ENCODE measurements at regions not wholly inside any gene's neighbourhood (a gene's known extent, or its start where the extent isn't known, plus 50 kb on each side); places are given as distances from the start of the nearest gene placed in this dataset.
A peak's percentile ranks its signal among the peaks of the same experiment; 100 is the strongest.

GRCh38 chr12:47397664-47398281, 308.1 kb downstream of the RPAP3 start:
- Histone ChIP-seq H3K23ac (ENCODE audit: low read depth, low read length) (no peak overlapping the region), H4K20me1 (ENCODE audit: insufficient read depth, low read length) (no peaks in the 10 kb centered on the region), H3K18ac (ENCODE audit: low read depth, low read length) (no peak overlapping the region), H3K56ac (ENCODE audit: extremely low read depth, insufficient read depth, low read length) (no peak overlapping the region), H3K4me2 (ENCODE audit: low read depth, low read length) (no peak overlapping the region), H3K36me3 (ENCODE audit: control insufficient read depth, insufficient read depth, low read length) (no peaks in the 10 kb centered on the region), H3K4me1 (ENCODE audit: control insufficient read depth, insufficient read depth, low read length) (peaks cover 4% of the 10 kb centered on the region; the same call in 1 of the 2 replicates), H3K4ac (ENCODE audit: low read depth, low read length) (no peak overlapping the region), H4K5ac (ENCODE audit: low read depth, low read length) (no peak overlapping the region), H2BK120ac (ENCODE audit: low read depth, low read length) (no peak overlapping the region), H3K27ac (ENCODE audit: insufficient read depth, low read length) (no peak overlapping the region), H4K91ac (ENCODE audit: insufficient read depth, low read depth, low read length) (peak overlapping the region; percentile 63), H2BK5ac (ENCODE audit: low read depth, low read length, poor library complexity, severe bottlenecking) (no peak overlapping the region), H2AK5ac (ENCODE audit: low read depth, low read length) (no peak overlapping the region), H2BK15ac (ENCODE audit: low read depth, low read length) (0 out of 3 replicates have a peak overlapping the region, but pooled peaks have one; percentile 38), H2AFZ (replicated peaks; ENCODE audit: low read length, poor library complexity) (peak overlapping the region; percentile 68), H3K9me1 (ENCODE audit: insufficient read depth, low read length) (0 out of 2 replicates have a peak, but pooled peaks cover 3% of the 10 kb centered on the region), H3K79me1 (ENCODE audit: low read depth in 1 of 2, low read length in 2 of 2) (no peaks in the 10 kb centered on the region), H4K8ac (ENCODE audit: low read depth in 2 of 2, low read length in 2 of 2) (no peak overlapping the region; a peak in 1 of 4 replicates), H3K9me3 (ENCODE audit: control insufficient read depth, insufficient read depth, low read length) (peaks cover 5% of the 10 kb centered on the region; the same call in 1 of the 2 replicates), H2BK20ac (ENCODE audit: low read depth, low read length) (0 out of 2 replicates have a peak overlapping the region, but pooled peaks have one; percentile 24), H3K27me3 (ENCODE audit: control insufficient read depth, insufficient read depth, low read length) (no peaks in the 10 kb centered on the region), H3K4me3 (ENCODE audit: insufficient read depth, low read depth, low read length) (no peak overlapping the region), H3K14ac (replicated peaks; ENCODE audit: low read depth, low read length) (no peak overlapping the region), H2AK9ac (replicated peaks; ENCODE audit: low read depth, low read length, poor library complexity) (peak overlapping the region; percentile 37), H3K9ac (ENCODE audit: low read depth, low read length) (no peak overlapping the region)
- WGBS, 2 experiments (ENCODE audit: extremely low coverage in 2 of 2, insufficient read length in 1 of 2), result no CpG with 5 or more reads among the region's 4 CpGs
- BruUV-seq (replicated peaks), result no TSS peak
- CTCF ChIA-PET, result interaction anchor here (0.5 to 1.2 kb wide), 7 partner anchors 16 to 966 kb away, joined by 3 to 8 read pairs (median 4); partner anchors contain the start of gene PCED1B
- peak; percentile 76 for DNase-seq
- peak; percentile 80 for ATAC-seq (ENCODE audit: low read depth)
- intact Hi-C loops (cut with micrococcal nuclease) (loop anchor here (1.0 to 5.0 kb wide), 3 partner anchors 91 to 365 kb away; no protein-coding TSS in a partner anchor), dilution Hi-C loops (cut with HindIII; ENCODE audit: low sequenced_read_pairs, unreplicated experiment) (no loop called here), in situ Hi-C loops (cut with MboI; ENCODE audit: low sequenced_read_pairs) (loop anchor here (5.0 to 10.0 kb wide), 2 partner anchors 323 to 365 kb away; partner anchors contain the start of genes AMIGO2 and PCED1B)
- POLR2A ChIA-PET (ENCODE audit: unreplicated experiment), result interaction anchor here (0.9 kb wide), 1 partner anchor 874 kb away, joined by 3 read pairs; no protein-coding TSS in a partner anchor
- TF ChIP-seq MXI1 (IDR thresholded peaks at IDR 0.05; ENCODE audit: borderline replicate concordance, low read depth, low read length), result no peak
- no peak for TF ChIP-seq RFX5 (IDR thresholded peaks at IDR 0.05; ENCODE audit: low read depth, low read length)
- TF ChIP-seq NFE2L2 (IDR thresholded peaks at IDR 0.05; ENCODE audit: low read depth, low read length), result no peak
- no peak for TF ChIP-seq ELK1 (IDR thresholded peaks at IDR 0.05; ENCODE audit: borderline replicate concordance, low read depth, low read length)
- no peak for TF ChIP-seq CHD1 (IDR thresholded peaks at IDR 0.05; ENCODE audit: low read depth, low read length)
- no peak for TF ChIP-seq MAZ (IDR thresholded peaks at IDR 0.05; ENCODE audit: borderline replicate concordance, low read depth, low read length)
- TF ChIP-seq POLR2A (IDR thresholded peaks at IDR 0.05; ENCODE audit: low read depth, low read length), result no peak
- TF ChIP-seq BHLHE40 (IDR thresholded peaks at IDR 0.05; ENCODE audit: low read depth, low read length), result no peak
- peak; percentile 60 for TF ChIP-seq CTCF (conservative IDR thresholded peaks at IDR 0.05; ENCODE audit: low read depth, low read length)
- peak; percentile 73 for TF ChIP-seq SMC3 (IDR thresholded peaks at IDR 0.05; ENCODE audit: low read depth, low read length)
- TF ChIP-seq USF2 (IDR thresholded peaks at IDR 0.05; ENCODE audit: low read depth, low read length), result no peak
- no peak for TF ChIP-seq FOS (IDR thresholded peaks at IDR 0.05; ENCODE audit: low read depth, low read length)
- no peak for TF ChIP-seq CEBPB (IDR thresholded peaks at IDR 0.05; ENCODE audit: low read depth, low read length)
- no peak for TF ChIP-seq RCOR1 (IDR thresholded peaks at IDR 0.05; ENCODE audit: insufficient replicate concordance, low read length)
- peak; percentile 81 for TF ChIP-seq RAD21 (IDR thresholded peaks at IDR 0.05; ENCODE audit: low read length)
